H1 (cell line): ENCODE measurements at regions not wholly inside any gene's neighbourhood (a gene's known extent, or its start where the extent isn't known, plus 50 kb on each side); places are given as distances from the start of the nearest gene placed in this dataset.

Experiments
- CEBPB ChIP-seq: IDR thresholded peaks from 2 replicates; pipeline ENCODE4 v1.6.1; 2012; ENCODE audit warnings: low read depth, low read length
- CTBP2 ChIP-seq: IDR thresholded peaks from 2 replicates; pipeline ENCODE4 v1.7.0; 2011; ENCODE audit warnings: borderline replicate concordance, mild to moderate bottlenecking, moderate library complexity, mixed read lengths, low read length; ENCODE audit not compliant: insufficient read depth, insufficient read length
- PHF8 ChIP-seq: fragments of 200-600 bp; sonication (generic); conservative IDR thresholded peaks from 2 replicates; pipeline ENCODE4 v1.7.1; 2012; ENCODE audit warnings: low read depth, mild to moderate bottlenecking, inconsistent platforms, low read length, moderate library complexity

- no peak for TF ChIP-seq CEBPB
- TF ChIP-seq PHF8, result no peak
- TF ChIP-seq CTBP2, result no peak
- TF ChIP-seq, all 59 proteins: peak for 0
Measured at GRCh38 chr6:113331021-113331420, 526.1 kb upstream of the MARCKS start (continued).
